K562 (cell line): ENCODE measurements at regions not wholly inside any gene's neighbourhood (a gene's known extent, or its start where the extent isn't known, plus 50 kb on each side); places are given as distances from the start of the nearest gene placed in this dataset.
A peak's percentile ranks its signal among the peaks of the same experiment; 100 is the strongest.

Source experiments
- BCLAF1 ChIP-seq, 2 experiments: fragments of 450-650 bp in 1 of 2; IDR thresholded peaks; 2 replicates each; pipeline ENCODE4 v1.6.1; 2011 to 2017; ENCODE audit warnings: low read depth in 2 of 2, antibody characterized with exemption in 1 of 2, borderline replicate concordance in 1 of 2, low read length in 1 of 2, mild to moderate bottlenecking in 1 of 2, mixed read lengths in 1 of 2; ENCODE audit not compliant: control insufficient read depth in 1 of 2
- CEBPG ChIP-seq, 3 experiments: fragments of 200-800 bp in 1 of 3; sonication (Bioruptor generic) in 1 of 3; sonication (generic) in 1 of 3; formaldehyde crosslinking in 1 of 3; IDR thresholded peaks in 2 of 3; conservative IDR thresholded peaks in 1 of 3; 2 replicates each; pipeline versions ENCODE4 v1.6.1 to v1.8.0; 2016 to 2022; ENCODE audit warnings: missing compliant biosample characterization in 2 of 3, missing genetic modification characterization in 2 of 3, mild to moderate bottlenecking in 1 of 3, missing genetic modification reagents in 1 of 3
- CXXC5 ChIP-seq: fragments of 250-450 bp; sonication (Bioruptor Pico); IDR thresholded peaks from 2 replicates; pipeline ENCODE4 v1.8.0; 2022; ENCODE audit warnings: inconsistent platforms, mild to moderate bottlenecking, moderate library complexity
- FOSL1 ChIP-seq: fragments of 200-800 bp; sonication (Bioruptor generic); conservative IDR thresholded peaks from 2 replicates; pipeline ENCODE4 v1.6.1; 2016; ENCODE audit warnings: missing genetic modification characterization, missing compliant biosample characterization
- FOXJ2 ChIP-seq: fragments of 200-800 bp; sonication (Bioruptor generic); IDR thresholded peaks from 2 replicates; pipeline ENCODE4 v1.6.1; 2016; ENCODE audit warnings: missing genetic modification characterization, missing compliant biosample characterization
- GATAD2B ChIP-seq: fragments of 450-650 bp; IDR thresholded peaks from 2 replicates; pipeline ENCODE4 v1.6.1; 2017; ENCODE audit warnings: mild to moderate bottlenecking, borderline replicate concordance
- NCOA1 ChIP-seq: fragments of 450-650 bp; IDR thresholded peaks from 2 replicates; pipeline ENCODE4 v1.6.1; 2016; ENCODE audit warnings: low read depth
- NCOA4 ChIP-seq: fragments of 450-650 bp; IDR thresholded peaks from 2 replicates; pipeline ENCODE4 v1.6.1; 2018; ENCODE audit warnings: mild to moderate bottlenecking; ENCODE audit not compliant: partially characterized antibody
- NFE2 ChIP-seq: IDR thresholded peaks from 2 replicates; pipeline ENCODE4 v1.6.1; 2014; ENCODE audit warnings: antibody characterized with exemption, low read depth
- NFYB ChIP-seq: IDR thresholded peaks from 2 replicates; pipeline ENCODE4 v1.6.1; 2011; ENCODE audit warnings: mild to moderate bottlenecking, moderate library complexity; ENCODE audit not compliant: insufficient read length; ENCODE audit errors: extremely low read depth
- PRMT5 ChIP-seq: sonication (generic); formaldehyde crosslinking; IDR thresholded peaks from 2 replicates; pipeline ENCODE4 v1.5.0; 2020; ENCODE audit warnings: missing genetic modification reagents
- SMAD2 ChIP-seq: fragments of 150-350 bp; IDR thresholded peaks from 2 replicates; pipeline ENCODE4 v1.6.1; 2014; ENCODE audit warnings: low read depth, mild to moderate bottlenecking, low read length
- SOX6 ChIP-seq: fragments of 450-650 bp; IDR thresholded peaks from 2 replicates; pipeline ENCODE4 v1.6.1; 2014; ENCODE audit warnings: mild to moderate bottlenecking
- TCF7 ChIP-seq: sonication (generic); IDR thresholded peaks from 2 replicates; pipeline ENCODE4 v1.6.1; 2016; ENCODE audit warnings: antibody characterized with exemption, borderline replicate concordance
- TFAM ChIP-seq: fragments of 250-450 bp; sonication (Bioruptor Pico); conservative IDR thresholded peaks from 2 replicates; pipeline ENCODE4 v1.5.0; 2021; ENCODE audit warnings: mild to moderate bottlenecking, moderate library complexity
- TRIM25 ChIP-seq: fragments of 450-650 bp; IDR thresholded peaks from 2 replicates; pipeline ENCODE4 v1.7.0; 2016; ENCODE audit warnings: borderline replicate concordance
- ZKSCAN8 ChIP-seq: fragments of 200-800 bp; sonication (Bioruptor generic); IDR thresholded peaks from 2 replicates; pipeline ENCODE4 v1.6.1; 2016; ENCODE audit warnings: missing genetic modification characterization, missing compliant biosample characterization
- ZNF174 ChIP-seq: fragments of 250-450 bp; sonication (Bioruptor Pico); IDR thresholded peaks from 2 replicates; pipeline ENCODE4 v1.4.0; 2020; ENCODE audit warnings: mild to moderate bottlenecking
- ZNF24 ChIP-seq: fragments of 450-650 bp; IDR thresholded peaks from 2 replicates; pipeline ENCODE4 v1.6.1; 2016
- ZNF280B ChIP-seq: fragments of 250-450 bp; sonication (Bioruptor Pico); IDR thresholded peaks from 2 replicates; pipeline ENCODE4 v1.5.1; 2021; ENCODE audit warnings: mild to moderate bottlenecking
- ZNF408 ChIP-seq: fragments of 250-450 bp; sonication (Bioruptor Pico); IDR thresholded peaks from 2 replicates; pipeline ENCODE4 v1.4.0; 2020; ENCODE audit warnings: low read depth, mild to moderate bottlenecking, moderate library complexity
- ZNF561 ChIP-seq: fragments of 450-650 bp; formaldehyde crosslinking; conservative IDR thresholded peaks from 2 replicates; pipeline ENCODE4 v1.4.0; 2020; ENCODE audit warnings: mild to moderate bottlenecking, moderate library complexity

GRCh38 chr5:91313757-91314673 is 69.1 kb downstream of the ARRDC3 start (continued):
- no peak for TF ChIP-seq CEBPG (CRISPR knock-in tag; IDR thresholded peaks at IDR 0.05)
- TF ChIP-seq CEBPG (tag; conservative IDR thresholded peaks at IDR 0.05 in 1 of 2, IDR thresholded peaks at IDR 0.05 in 1 of 2) = peak in 1 of 2 experiments; percentile 87; a peak in 3 of 4 replicates
- peak; percentile 94 for TF ChIP-seq FOSL1 (tag)
- no peak for TF ChIP-seq TRIM25
- no peak for TF ChIP-seq BCLAF1 (IDR thresholded peaks at IDR 0.05; ENCODE audit: borderline replicate concordance in 1 of 2, control insufficient read depth in 1 of 2, low read depth in 2 of 2, low read length in 1 of 2)
- no peak for TF ChIP-seq ZNF561 (CRISPR knock-in tag)
- peak; percentile 94 for TF ChIP-seq SOX6
- TF ChIP-seq ZNF280B (CRISPR knock-in tag) = no peak
- TF ChIP-seq TFAM = no peak
- no peak for TF ChIP-seq ZKSCAN8 (CRISPR knock-in tag)
- peak; percentile 66; the same call in 1 of the 2 replicates for TF ChIP-seq NCOA1
- TF ChIP-seq CXXC5 (CRISPR knock-in tag) = peak; percentile 54
- no peak for TF ChIP-seq ZNF408 (CRISPR knock-in tag)
- peak; percentile 33; the same call in 1 of the 2 replicates for TF ChIP-seq ZNF24
- peak; percentile 84 for TF ChIP-seq FOXJ2 (tag)
- TF ChIP-seq GATAD2B = 0 out of 2 replicates have a peak, but pooled peaks have one; percentile 52
- no peak for TF ChIP-seq PRMT5 (CRISPR knock-in tag)
- peak; percentile 98 for TF ChIP-seq NFE2
- TF ChIP-seq NCOA4 = no peak
- TF ChIP-seq TCF7 = peak; percentile 61; the same call in 1 of the 2 replicates
- no peak for TF ChIP-seq ZNF174 (CRISPR knock-in tag)
- peak; percentile 28 for TF ChIP-seq NFYB
- TF ChIP-seq SMAD2 = no peak
